ENCODE measurements at regions not wholly inside any gene's neighbourhood (a gene's known extent, or its start where the extent isn't known, plus 50 kb on each side); places are given as distances from the start of the nearest gene placed in this dataset.
A peak's percentile ranks its signal among the peaks of the same experiment; 100 is the strongest.

DNA sequence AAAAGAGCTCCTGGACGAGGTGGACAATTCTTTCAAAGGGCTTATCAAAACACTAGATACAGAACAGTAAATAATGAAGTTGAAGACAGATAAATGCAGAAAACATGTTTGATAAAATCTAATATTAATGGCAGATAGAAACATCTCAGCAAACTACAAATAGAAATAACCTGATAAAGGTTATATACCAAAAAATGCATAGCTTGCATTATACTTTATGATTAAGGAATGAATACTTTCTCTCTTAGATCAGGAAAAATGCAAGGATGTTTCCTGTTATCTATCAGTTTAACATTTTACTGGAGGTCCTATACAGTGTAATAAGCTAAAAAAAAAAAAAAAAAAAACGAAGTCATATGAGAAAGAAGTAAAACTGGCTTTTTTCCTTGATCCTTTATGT, 304.5 kb upstream of the CXorf51A start:
- no peak for DNase-seq

DNA sequence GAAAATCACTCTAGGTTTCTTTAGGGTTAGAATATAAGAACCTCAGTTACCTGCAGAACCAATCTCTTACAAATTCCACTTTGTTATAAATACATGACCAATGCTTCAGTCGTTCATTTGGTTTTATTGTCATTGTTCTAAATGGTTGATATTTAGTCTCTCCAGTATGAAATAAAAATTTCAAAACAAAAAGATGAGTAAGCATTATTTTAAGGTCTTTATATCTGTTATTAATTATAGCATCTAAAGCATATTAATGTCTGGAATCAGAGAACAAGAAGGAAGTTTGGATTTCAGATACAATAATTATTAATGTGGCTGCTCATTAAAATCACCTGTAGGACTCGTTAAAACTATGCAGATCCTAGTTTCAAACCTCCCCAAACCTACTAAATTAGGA, 265.4 kb upstream of the CXorf51A start:
- DNase-seq, result no peak

GRCh38 chrX:147079457-147079856, 264.9 kb upstream of the CXorf51A start:
- DNase-seq, result no peak

DNA sequence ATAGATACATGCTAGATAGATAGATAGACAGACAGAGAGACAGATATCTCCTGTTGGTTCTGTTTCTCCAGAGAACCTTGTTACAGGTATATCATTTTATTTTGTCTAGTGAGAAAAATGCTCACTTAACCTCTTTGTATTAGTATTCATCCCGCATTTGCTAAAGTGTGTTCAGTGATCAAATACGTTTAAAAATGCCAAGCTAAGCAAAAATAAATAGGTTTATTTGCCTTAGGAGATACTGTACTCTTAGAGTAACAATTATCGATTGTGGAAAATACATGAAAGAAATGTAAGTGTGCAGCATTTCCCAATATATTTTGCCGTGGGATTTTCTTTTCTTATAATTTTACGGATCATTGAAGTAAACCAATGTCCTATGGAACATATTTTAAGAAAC, 262.9 kb upstream of the CXorf51A start:
- no peak for DNase-seq

DNA sequence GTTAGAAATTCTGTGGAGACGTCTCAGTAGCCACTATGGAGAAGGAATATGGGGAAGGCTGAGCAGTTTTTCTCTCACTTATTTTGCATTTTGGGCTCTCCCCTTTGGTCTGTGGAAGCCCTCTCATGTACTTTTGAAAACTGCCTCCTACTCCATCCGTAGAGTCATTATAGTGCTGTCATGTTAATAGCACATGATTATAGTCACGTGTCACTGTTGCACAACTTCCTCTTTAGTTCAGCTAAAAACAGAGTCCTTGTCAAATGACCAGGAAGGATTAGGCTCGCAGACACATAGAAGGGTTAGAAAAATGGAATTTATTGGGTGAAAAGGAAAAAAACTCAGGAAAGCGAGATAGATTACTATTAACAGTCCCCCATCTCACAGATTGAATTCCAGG, 258.2 kb upstream of the CXorf51A start:
- peak; percentile 1 for DNase-seq

- no peak for DNase-seq
These were observed 255.4 kb upstream of the CXorf51A start for GRCh38 chrX:147069926-147070325.
